GM12892 (cell line): ENCODE measurements at regions not wholly inside any gene's neighbourhood (a gene's known extent, or its start where the extent isn't known, plus 50 kb on each side); places are given as distances from the start of the nearest gene placed in this dataset.

Experiments used
- POLR2A ChIP-seq: IDR thresholded peaks from 2 replicates; pipeline ENCODE4 v1.6.1; 2011; ENCODE audit warnings: low read depth, low read length, control low read depth
- POLR2AphosphoS5 ChIP-seq: IDR thresholded peaks from 2 replicates; pipeline ENCODE4 v1.6.1; 2011; ENCODE audit warnings: low read depth, low read length, control low read depth
- TAF1 ChIP-seq: IDR thresholded peaks from 2 replicates; pipeline ENCODE4 v1.6.1; 2011; ENCODE audit warnings: low read depth, mild to moderate bottlenecking, control low read depth, low read length, borderline replicate concordance

GRCh38 chr2:181785691-181786344 lies 105.5 kb upstream of the NEUROD1 start:
- TF ChIP-seq POLR2AphosphoS5 (no peak), TAF1 (no peak), POLR2A (no peak)
